K562 (cell line): ENCODE measurements at regions not wholly inside any gene's neighbourhood (a gene's known extent, or its start where the extent isn't known, plus 50 kb on each side); places are given as distances from the start of the nearest gene placed in this dataset.

Experiments used
- CEBPZ ChIP-seq: fragments of 150-350 bp; IDR thresholded peaks from 2 replicates; pipeline ENCODE4 v1.6.1; 2014; ENCODE audit warnings: low read depth, mild to moderate bottlenecking, low read length, borderline replicate concordance
- CREBBP ChIP-seq: IDR thresholded peaks from one replicate; pipeline ENCODE4 v1.6.1; 2012; ENCODE audit warnings: low read depth, mild to moderate bottlenecking, control low read depth, inconsistent platforms, low read length
- DDX20 ChIP-seq: fragments of 450-650 bp; IDR thresholded peaks from 2 replicates; pipeline ENCODE4 v1.6.1; 2016; ENCODE audit warnings: missing genetic modification characterization, low read depth, mild to moderate bottlenecking, missing compliant biosample characterization, moderate library complexity
- HES1 ChIP-seq: fragments of 450-650 bp; IDR thresholded peaks from 2 replicates; pipeline ENCODE4 v1.6.1; 2016; ENCODE audit warnings: low read depth, mild to moderate bottlenecking, moderate library complexity
- RBM14 ChIP-seq: fragments of 200-400 bp; formaldehyde crosslinking; IDR thresholded peaks from 2 replicates; pipeline ENCODE4 v1.6.1; 2018; ENCODE audit warnings: low read depth, mild to moderate bottlenecking, low read length, moderate library complexity, borderline replicate concordance; ENCODE audit not compliant: insufficient read depth
- RBM17 ChIP-seq: fragments of 200-400 bp; formaldehyde crosslinking; IDR thresholded peaks from 2 replicates; pipeline ENCODE4 v1.6.1; 2017; ENCODE audit warnings: low read depth, mild to moderate bottlenecking, low read length, borderline replicate concordance
- RBM25 ChIP-seq: fragments of 200-400 bp; formaldehyde crosslinking; IDR thresholded peaks from 2 replicates; pipeline ENCODE4 v1.6.1; 2018; ENCODE audit warnings: low read length, low read depth, moderate library complexity; ENCODE audit not compliant: severe bottlenecking
- ZFP1 ChIP-seq: fragments of 450-650 bp; formaldehyde crosslinking; IDR thresholded peaks from 2 replicates; pipeline ENCODE4 v1.4.0; 2020; ENCODE audit warnings: mild to moderate bottlenecking, mixed read lengths
- ZNF232 ChIP-seq: sonication (generic); formaldehyde crosslinking; IDR thresholded peaks from 2 replicates; pipeline ENCODE4 v1.8.0; 2022; ENCODE audit warnings: mild to moderate bottlenecking, missing genetic modification reagents
- ZNF316 ChIP-seq: fragments of 450-650 bp; IDR thresholded peaks from 2 replicates; pipeline ENCODE4 v1.6.1; 2016
- ZNF449 ChIP-seq: fragments of 250-450 bp; sonication (Bioruptor Pico); IDR thresholded peaks from 2 replicates; pipeline ENCODE4 v1.8.0; 2022; ENCODE audit warnings: moderate library complexity, mild to moderate bottlenecking, inconsistent platforms
- TF ChIP-seq, protein P1 (sequence below): IDR thresholded peaks from 2 replicates; pipeline ENCODE4 v1.6.1; 2011; ENCODE audit warnings: borderline replicate concordance, low read depth, mild to moderate bottlenecking, moderate library complexity, low read length; ENCODE audit not compliant: insufficient read depth, poor library complexity, severe bottlenecking
- TF ChIP-seq, protein P2 (sequence below): fragments of 250-450 bp; sonication (Bioruptor Pico); IDR thresholded peaks from 2 replicates; pipeline ENCODE4 v1.4.0; 2020; ENCODE audit warnings: borderline replicate concordance
- TF ChIP-seq, protein P3 (sequence below): sonication (generic); formaldehyde crosslinking; IDR thresholded peaks from 2 replicates; pipeline ENCODE4 v1.4.0; 2020; ENCODE audit warnings: mild to moderate bottlenecking, missing genetic modification reagents

DNA sequence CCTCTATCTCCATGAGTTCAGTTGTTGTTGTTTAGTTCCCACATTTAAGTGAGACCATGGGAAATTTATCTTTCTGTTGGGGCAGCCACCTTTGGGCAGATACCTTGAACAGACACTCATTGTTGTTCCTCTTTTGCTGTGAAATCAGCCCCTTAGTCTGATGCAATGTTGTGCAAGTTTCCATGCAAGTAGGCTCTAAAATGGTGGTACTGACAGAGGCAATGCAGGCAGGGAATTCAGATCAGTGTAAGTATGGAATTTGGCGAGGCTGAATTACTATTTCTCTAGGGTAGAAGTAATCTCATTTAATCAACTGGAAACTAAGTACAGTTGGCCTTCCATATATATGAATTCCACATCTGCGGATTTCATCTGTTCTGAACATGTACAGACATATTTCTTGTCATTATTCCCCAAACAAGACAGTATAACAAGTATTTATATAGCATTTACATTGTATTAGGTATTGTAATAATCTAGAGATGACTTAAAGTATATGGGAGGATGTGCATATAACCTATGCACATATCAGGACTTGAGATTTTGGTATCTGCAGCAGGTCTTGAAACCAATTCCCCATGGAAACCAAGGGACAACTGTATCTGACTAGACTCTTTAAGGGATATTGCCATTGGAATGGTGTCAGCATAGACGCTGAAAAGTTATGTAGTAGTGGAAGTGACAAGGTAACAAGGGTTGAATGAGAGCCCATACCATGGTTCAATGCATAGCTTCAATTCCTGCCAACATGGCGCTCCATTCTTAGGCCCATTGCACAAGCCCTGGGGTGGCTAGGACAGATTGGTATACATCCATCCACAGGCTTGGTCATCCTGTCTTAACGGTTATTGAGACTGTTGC, 281.5 kb upstream of the HTR2A start (continued):
- TF ChIP-seq, protein P1, sequence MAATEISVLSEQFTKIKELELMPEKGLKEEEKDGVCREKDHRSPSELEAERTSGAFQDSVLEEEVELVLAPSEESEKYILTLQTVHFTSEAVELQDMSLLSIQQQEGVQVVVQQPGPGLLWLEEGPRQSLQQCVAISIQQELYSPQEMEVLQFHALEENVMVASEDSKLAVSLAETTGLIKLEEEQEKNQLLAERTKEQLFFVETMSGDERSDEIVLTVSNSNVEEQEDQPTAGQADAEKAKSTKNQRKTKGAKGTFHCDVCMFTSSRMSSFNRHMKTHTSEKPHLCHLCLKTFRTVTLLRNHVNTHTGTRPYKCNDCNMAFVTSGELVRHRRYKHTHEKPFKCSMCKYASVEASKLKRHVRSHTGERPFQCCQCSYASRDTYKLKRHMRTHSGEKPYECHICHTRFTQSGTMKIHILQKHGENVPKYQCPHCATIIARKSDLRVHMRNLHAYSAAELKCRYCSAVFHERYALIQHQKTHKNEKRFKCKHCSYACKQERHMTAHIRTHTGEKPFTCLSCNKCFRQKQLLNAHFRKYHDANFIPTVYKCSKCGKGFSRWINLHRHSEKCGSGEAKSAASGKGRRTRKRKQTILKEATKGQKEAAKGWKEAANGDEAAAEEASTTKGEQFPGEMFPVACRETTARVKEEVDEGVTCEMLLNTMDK, result no peak
- TF ChIP-seq, protein P2, sequence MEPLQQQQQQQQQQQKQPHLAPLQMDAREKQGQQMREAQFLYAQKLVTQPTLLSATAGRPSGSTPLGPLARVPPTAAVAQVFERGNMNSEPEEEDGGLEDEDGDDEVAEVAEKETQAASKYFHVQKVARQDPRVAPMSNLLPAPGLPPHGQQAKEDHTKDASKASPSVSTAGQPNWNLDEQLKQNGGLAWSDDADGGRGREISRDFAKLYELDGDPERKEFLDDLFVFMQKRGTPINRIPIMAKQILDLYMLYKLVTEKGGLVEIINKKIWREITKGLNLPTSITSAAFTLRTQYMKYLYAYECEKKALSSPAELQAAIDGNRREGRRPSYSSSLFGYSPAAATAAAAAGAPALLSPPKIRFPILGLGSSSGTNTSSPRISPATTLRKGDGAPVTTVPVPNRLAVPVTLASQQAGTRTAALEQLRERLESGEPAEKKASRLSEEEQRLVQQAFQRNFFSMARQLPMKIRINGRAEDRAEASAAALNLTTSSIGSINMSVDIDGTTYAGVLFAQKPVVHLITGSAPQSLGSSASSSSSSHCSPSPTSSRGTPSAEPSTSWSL (CRISPR knock-in tag), result no peak
- peak; percentile 70; the same call in 1 of the 2 replicates for TF ChIP-seq ZNF449 (CRISPR knock-in tag)
- no peak for TF ChIP-seq RBM17
- TF ChIP-seq RBM25, result no peak
- TF ChIP-seq RBM14, result no peak
- no peak for TF ChIP-seq ZNF232
- no peak for TF ChIP-seq ZFP1
- TF ChIP-seq, protein P3, sequence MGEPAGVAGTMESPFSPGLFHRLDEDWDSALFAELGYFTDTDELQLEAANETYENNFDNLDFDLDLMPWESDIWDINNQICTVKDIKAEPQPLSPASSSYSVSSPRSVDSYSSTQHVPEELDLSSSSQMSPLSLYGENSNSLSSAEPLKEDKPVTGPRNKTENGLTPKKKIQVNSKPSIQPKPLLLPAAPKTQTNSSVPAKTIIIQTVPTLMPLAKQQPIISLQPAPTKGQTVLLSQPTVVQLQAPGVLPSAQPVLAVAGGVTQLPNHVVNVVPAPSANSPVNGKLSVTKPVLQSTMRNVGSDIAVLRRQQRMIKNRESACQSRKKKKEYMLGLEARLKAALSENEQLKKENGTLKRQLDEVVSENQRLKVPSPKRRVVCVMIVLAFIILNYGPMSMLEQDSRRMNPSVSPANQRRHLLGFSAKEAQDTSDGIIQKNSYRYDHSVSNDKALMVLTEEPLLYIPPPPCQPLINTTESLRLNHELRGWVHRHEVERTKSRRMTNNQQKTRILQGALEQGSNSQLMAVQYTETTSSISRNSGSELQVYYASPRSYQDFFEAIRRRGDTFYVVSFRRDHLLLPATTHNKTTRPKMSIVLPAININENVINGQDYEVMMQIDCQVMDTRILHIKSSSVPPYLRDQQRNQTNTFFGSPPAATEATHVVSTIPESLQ (CRISPR knock-in tag), result no peak
- TF ChIP-seq HES1, result no peak
- TF ChIP-seq CREBBP, result no peak
- TF ChIP-seq CEBPZ, result no peak
- TF ChIP-seq DDX20, result no peak; the same call in 1 of the 2 replicates
- TF ChIP-seq ZNF316, result no peak
